Chondrocyte (in vitro differentiated cells): ENCODE measurements at regions not wholly inside any gene's neighbourhood (a gene's known extent, or its start where the extent isn't known, plus 50 kb on each side); places are given as distances from the start of the nearest gene placed in this dataset.

Source experiments
- DNase-seq: peaks from one replicate; pipeline ENCODE4 v3.0.0; 2021; ENCODE audit warnings: mixed read lengths, low spot score
- H3K27ac Mint-ChIP-seq: one replicate; pipeline ENCODE4 v1.8.0; 2021; ENCODE audit warnings: mild to moderate bottlenecking, moderate library complexity, mixed read lengths; ENCODE audit not compliant: unreplicated experiment
- H3K27me3 Mint-ChIP-seq: 2 replicates; pipeline ENCODE4 v1.8.0; 2021; ENCODE audit warnings: low read depth, mixed read lengths
- H3K36me3 Mint-ChIP-seq: 2 replicates; pipeline ENCODE4 v1.8.0; 2021; ENCODE audit warnings: low read depth, mixed read lengths
- H3K4me1 Mint-ChIP-seq: 2 replicates; pipeline ENCODE4 v1.8.0; 2021; ENCODE audit warnings: low read depth, mild to moderate bottlenecking, mixed read lengths
- H3K4me3 Mint-ChIP-seq: one replicate; pipeline ENCODE4 v1.8.0; 2021; ENCODE audit warnings: mild to moderate bottlenecking, moderate library complexity, mixed read lengths; ENCODE audit not compliant: unreplicated experiment
- H3K9me3 Mint-ChIP-seq: 2 replicates; pipeline ENCODE4 v1.8.0; 2021; ENCODE audit warnings: low read depth, mixed read lengths
- CTCF ChIP-seq: fragments of 200-600 bp; sonication (generic); IDR thresholded peaks from 2 replicates; pipeline ENCODE4 v1.5.0; 2021; ENCODE audit warnings: antibody characterized with exemption, mild to moderate bottlenecking, moderate library complexity

- no peak overlapping the region for H3K4me3 Mint-ChIP-seq
- H3K27me3 Mint-ChIP-seq, result no peaks in the 10 kb centered on the region
- no peak overlapping the region for H3K27ac Mint-ChIP-seq
- peaks cover 11% of the 10 kb centered on the region for H3K9me3 Mint-ChIP-seq
- no peaks in the 10 kb centered on the region for H3K36me3 Mint-ChIP-seq
- no peak for DNase-seq
- no peaks in the 10 kb centered on the region for H3K4me1 Mint-ChIP-seq
- no peak for TF ChIP-seq CTCF
These were observed 2110.3 kb downstream of the NCAM2 start for GRCh38 chr21:23108533-23108932.

- no peak for DNase-seq
- Mint-ChIP-seq H3K4me1 (no peaks in the 10 kb centered on the region), H3K27me3 (no peaks in the 10 kb centered on the region), H3K36me3 (no peaks in the 10 kb centered on the region), H3K4me3 (no peak overlapping the region), H3K27ac (no peak overlapping the region), H3K9me3 (peaks cover 15% of the 10 kb centered on the region)
- no peak for TF ChIP-seq CTCF
These were observed 2112.9 kb downstream of the NCAM2 start for GRCh38 chr21:23111070-23111600.

GRCh38 chr21:23119491-23119890 lies 2121.3 kb downstream of the NCAM2 start:
- Mint-ChIP-seq H3K9me3 (peaks cover 18% of the 10 kb centered on the region), H3K4me3 (no peak overlapping the region), H3K27ac (no peak overlapping the region), H3K4me1 (no peaks in the 10 kb centered on the region), H3K36me3 (no peaks in the 10 kb centered on the region), H3K27me3 (no peaks in the 10 kb centered on the region)
- DNase-seq, result no peak
- no peak for TF ChIP-seq CTCF

- Mint-ChIP-seq H3K4me1 (peaks cover 6% of the 10 kb centered on the region), H3K9me3 (peaks cover 14% of the 10 kb centered on the region), H3K36me3 (no peaks in the 10 kb centered on the region), H3K4me3 (no peak overlapping the region), H3K27ac (no peak overlapping the region), H3K27me3 (no peaks in the 10 kb centered on the region)
- no peak for DNase-seq
- no peak for TF ChIP-seq CTCF
These were observed 2129.8 kb downstream of the NCAM2 start for GRCh38 chr21:23127973-23128372.

- DNase-seq, result no peak
- no peak for TF ChIP-seq CTCF
- no peak overlapping the region for H3K27ac Mint-ChIP-seq
- no peak overlapping the region for H3K4me3 Mint-ChIP-seq
- H3K27me3 Mint-ChIP-seq, result no peaks in the 10 kb centered on the region
- H3K9me3 Mint-ChIP-seq, result peaks cover 18% of the 10 kb centered on the region
- H3K36me3 Mint-ChIP-seq, result no peaks in the 10 kb centered on the region
- H3K4me1 Mint-ChIP-seq, result peaks cover 6% of the 10 kb centered on the region
These were observed 2132.1 kb downstream of the NCAM2 start for GRCh38 chr21:23130308-23130707.
